Gastrocnemius medialis (tissue), 4 donors: ENCODE measurements at regions not wholly inside any gene's neighbourhood (a gene's known extent, or its start where the extent isn't known, plus 50 kb on each side); places are given as distances from the start of the nearest gene placed in this dataset.

Source experiments
- ATAC-seq, 2 donors: fragments of 150-250 bp; one replicate each; pipeline ENCODE4 v1.9.1; 2016
- DNase-seq, 2 donors: peaks; one replicate each; pipeline ENCODE4 v3.0.0-alpha.2; 2019
- H3K27ac ChIP-seq, 4 donors: fragments of 200-600 bp; sonication (generic); 1 replicate in 1 of 4; 2 replicates in 3 of 4; pipeline ENCODE4 v1.5.1; 2016 to 2018; ENCODE audit warnings: mild to moderate bottlenecking in 2 of 4, moderate library complexity in 1 of 4
- H3K27me3 ChIP-seq, 3 donors: fragments of 200-600 bp; sonication (generic) in 2 of 3; 1 replicate in 1 of 3; 2 replicates in 2 of 3; pipeline versions ENCODE4 v1.5.1 to v1.6.0; 2016 to 2019; ENCODE audit warnings: mild to moderate bottlenecking in 1 of 3, moderate library complexity in 1 of 3
- H3K36me3 ChIP-seq, 2 donors: fragments of 200-600 bp; sonication (generic) in 1 of 2; one replicate each; pipeline ENCODE4 v1.5.1; 2017 to 2018
- H3K4me1 ChIP-seq, 2 donors: fragments of 200-600 bp; sonication (generic) in 1 of 2; one replicate each; pipeline ENCODE4 v1.5.1; 2016 to 2017; ENCODE audit warnings: mild to moderate bottlenecking in 2 of 2
- H3K4me3 ChIP-seq, 4 donors: fragments of 200-600 bp; sonication (generic) in 3 of 4; 1 replicate in 1 of 4; 2 replicates in 3 of 4; pipeline ENCODE4 v1.5.1; 2016 to 2019; ENCODE audit warnings: mild to moderate bottlenecking in 2 of 4
- H3K9me3 ChIP-seq, 3 donors: fragments of 200-600 bp; sonication (generic) in 2 of 3; 1 replicate in 1 of 3; 2 replicates in 2 of 3; pipeline ENCODE4 v1.5.1; 2016 to 2019
- POLR2A ChIP-seq, 2 donors: fragments of 450-650 bp; IDR thresholded peaks; one replicate each; pipeline ENCODE4 v1.6.1; 2017; ENCODE audit warnings: antibody characterized with exemption in 2 of 2, mild to moderate bottlenecking in 2 of 2, moderate library complexity in 2 of 2
- in situ Hi-C, 4 donors: fragments of 200-750 bp; cut with MboI; loops; one replicate each; pipeline versions ENCODE4 v1.15.0 to v1.8.0; 2017; ENCODE audit warnings: low sequenced_read_pairs in 4 of 4
- intact Hi-C: fragments of 100-400 bp; cut with DNase I; formaldehyde crosslinking; loops from one replicate; pipeline ENCODE4 v1.15.1; 2023; ENCODE audit warnings: low total_unique reads
- TF ChIP-seq, protein P1 (sequence below), 5 experiments: fragments of 450-650 bp in 3 of 5; fragments of 200-600 bp in 2 of 5; sonication (generic) in 2 of 5; IDR thresholded peaks in 4 of 5; conservative IDR thresholded peaks in 1 of 5; 1 replicate in 4 of 5; 2 replicates in 1 of 5; pipeline ENCODE4 v1.5.1; 2016 to 2019; ENCODE audit warnings: antibody characterized with exemption in 5 of 5, mild to moderate bottlenecking in 3 of 5, moderate library complexity in 3 of 5

DNA sequence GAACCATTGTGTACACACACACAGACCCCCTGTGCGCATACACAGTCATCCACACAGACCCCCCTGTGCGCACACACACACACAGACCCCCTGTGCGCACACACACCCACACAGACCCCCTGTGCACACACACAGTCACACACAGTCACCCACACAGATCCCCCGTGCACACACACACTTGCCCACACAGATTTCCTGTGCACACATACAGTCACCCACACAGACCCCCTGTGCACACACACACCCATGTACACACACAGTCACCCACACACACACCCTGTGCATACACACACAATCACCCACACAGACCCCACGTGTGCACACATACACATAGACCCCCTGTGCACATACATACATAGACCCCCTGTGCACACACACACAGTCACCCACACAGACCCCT is 106.1 kb downstream of the HSPH1 start:
- Histone ChIP-seq H3K4me1 (no peaks in the 10 kb centered on the region), H3K9me3 (no peaks in the 10 kb centered on the region), H3K27ac (no peak overlapping the region), H3K4me3 (no peak overlapping the region), H3K27me3 (no peaks in the 10 kb centered on the region), H3K36me3 (no peaks in the 10 kb centered on the region)
- DNase-seq (no peak), ATAC-seq (no peak)
- TF ChIP-seq POLR2A (IDR thresholded peaks at IDR 0.05), result no peak
- TF ChIP-seq, protein P1, sequence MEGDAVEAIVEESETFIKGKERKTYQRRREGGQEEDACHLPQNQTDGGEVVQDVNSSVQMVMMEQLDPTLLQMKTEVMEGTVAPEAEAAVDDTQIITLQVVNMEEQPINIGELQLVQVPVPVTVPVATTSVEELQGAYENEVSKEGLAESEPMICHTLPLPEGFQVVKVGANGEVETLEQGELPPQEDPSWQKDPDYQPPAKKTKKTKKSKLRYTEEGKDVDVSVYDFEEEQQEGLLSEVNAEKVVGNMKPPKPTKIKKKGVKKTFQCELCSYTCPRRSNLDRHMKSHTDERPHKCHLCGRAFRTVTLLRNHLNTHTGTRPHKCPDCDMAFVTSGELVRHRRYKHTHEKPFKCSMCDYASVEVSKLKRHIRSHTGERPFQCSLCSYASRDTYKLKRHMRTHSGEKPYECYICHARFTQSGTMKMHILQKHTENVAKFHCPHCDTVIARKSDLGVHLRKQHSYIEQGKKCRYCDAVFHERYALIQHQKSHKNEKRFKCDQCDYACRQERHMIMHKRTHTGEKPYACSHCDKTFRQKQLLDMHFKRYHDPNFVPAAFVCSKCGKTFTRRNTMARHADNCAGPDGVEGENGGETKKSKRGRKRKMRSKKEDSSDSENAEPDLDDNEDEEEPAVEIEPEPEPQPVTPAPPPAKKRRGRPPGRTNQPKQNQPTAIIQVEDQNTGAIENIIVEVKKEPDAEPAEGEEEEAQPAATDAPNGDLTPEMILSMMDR (IDR thresholded peaks at IDR 0.05 in 4 of 5, conservative IDR thresholded peaks at IDR 0.05 in 1 of 5), result no peak
- in situ Hi-C loops, result no loop called here
- intact Hi-C loops, result no loop called here

DNA sequence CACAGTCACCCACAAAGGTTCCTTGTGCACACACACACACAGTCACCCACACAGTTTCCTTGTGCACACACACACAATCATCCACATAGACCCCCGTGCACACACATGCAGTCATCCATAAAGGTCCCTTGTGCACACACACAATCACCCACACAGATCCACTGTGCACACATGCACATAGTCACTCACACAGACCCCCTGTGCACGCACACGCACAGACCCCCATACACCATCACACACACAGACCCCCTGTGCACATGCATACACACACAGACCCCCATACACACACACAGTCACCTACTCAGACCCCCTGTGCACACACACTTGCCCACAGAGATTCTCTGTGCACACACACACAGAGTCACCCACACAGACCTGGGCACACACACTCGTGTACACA is 107.1 kb downstream of the HSPH1 start:
- Histone ChIP-seq H3K4me1 (no peaks in the 10 kb centered on the region), H3K4me3 (no peak overlapping the region), H3K27me3 (no peaks in the 10 kb centered on the region), H3K9me3 (no peaks in the 10 kb centered on the region), H3K27ac (no peak overlapping the region), H3K36me3 (no peaks in the 10 kb centered on the region)
- DNase-seq, result no peak
- no peak for ATAC-seq
- in situ Hi-C loops, result no loop called here
- intact Hi-C loops, result no loop called here
- no peak for TF ChIP-seq POLR2A (IDR thresholded peaks at IDR 0.05)
- TF ChIP-seq, protein P1 (IDR thresholded peaks at IDR 0.05 in 4 of 5, conservative IDR thresholded peaks at IDR 0.05 in 1 of 5), result no peak

DNA sequence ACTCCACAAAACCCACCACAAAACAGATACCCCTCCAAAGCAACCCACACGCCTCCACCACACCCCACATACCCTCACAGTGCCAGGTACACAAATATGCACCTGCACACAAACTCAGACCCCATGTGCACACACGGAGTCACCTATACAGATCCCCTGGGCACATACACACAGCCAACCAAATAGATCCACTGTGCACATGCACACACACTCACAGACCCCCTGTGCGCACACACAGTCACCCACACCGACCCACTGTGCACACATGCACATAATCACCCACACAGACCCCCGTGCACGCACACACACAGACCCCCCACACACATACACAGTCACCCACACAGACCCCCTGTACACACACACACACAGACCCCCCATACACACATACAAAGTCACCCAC is 107.8 kb downstream of the HSPH1 start:
- no peak for ATAC-seq
- Histone ChIP-seq H3K4me1 (no peaks in the 10 kb centered on the region), H3K4me3 (no peak overlapping the region), H3K27me3 (no peaks in the 10 kb centered on the region), H3K36me3 (no peaks in the 10 kb centered on the region), H3K27ac (no peak overlapping the region), H3K9me3 (no peaks in the 10 kb centered on the region)
- in situ Hi-C loops (no loop called here), intact Hi-C loops (no loop called here)
- no peak for DNase-seq
- TF ChIP-seq POLR2A (IDR thresholded peaks at IDR 0.05), result no peak
- TF ChIP-seq, protein P1 (IDR thresholded peaks at IDR 0.05 in 4 of 5, conservative IDR thresholded peaks at IDR 0.05 in 1 of 5), result no peak

DNA sequence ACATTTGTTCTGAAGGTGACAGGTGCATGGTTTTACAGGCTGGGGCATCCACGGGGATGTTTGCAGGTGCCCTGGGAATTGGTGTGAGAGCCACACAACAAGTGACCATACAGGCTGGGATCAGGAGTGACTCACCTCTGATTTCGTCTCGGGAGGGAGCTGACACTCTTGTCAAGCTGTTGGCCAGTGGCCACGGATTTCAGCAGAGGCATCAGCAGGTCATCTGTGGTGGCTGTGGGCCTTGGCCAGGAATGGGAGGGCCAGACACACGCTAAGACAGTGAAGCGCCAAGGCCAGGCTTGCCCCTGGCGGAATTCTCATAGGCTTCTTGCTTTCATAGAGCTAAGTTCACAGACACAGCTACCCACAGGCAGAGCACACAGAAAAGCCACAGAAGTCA is 108.6 kb downstream of the HSPH1 start:
- Histone ChIP-seq H3K36me3 (no peaks in the 10 kb centered on the region), H3K4me1 (no peaks in the 10 kb centered on the region), H3K27ac (no peak overlapping the region), H3K27me3 (no peaks in the 10 kb centered on the region), H3K4me3 (no peak overlapping the region), H3K9me3 (no peaks in the 10 kb centered on the region)
- no peak for TF ChIP-seq POLR2A (IDR thresholded peaks at IDR 0.05)
- ATAC-seq, result peak in 1 of 2 donors; percentile 51
- in situ Hi-C loops, result no loop called here
- DNase-seq, result peak in 1 of 2 donors; percentile 25
- intact Hi-C loops, result no loop called here

DNA sequence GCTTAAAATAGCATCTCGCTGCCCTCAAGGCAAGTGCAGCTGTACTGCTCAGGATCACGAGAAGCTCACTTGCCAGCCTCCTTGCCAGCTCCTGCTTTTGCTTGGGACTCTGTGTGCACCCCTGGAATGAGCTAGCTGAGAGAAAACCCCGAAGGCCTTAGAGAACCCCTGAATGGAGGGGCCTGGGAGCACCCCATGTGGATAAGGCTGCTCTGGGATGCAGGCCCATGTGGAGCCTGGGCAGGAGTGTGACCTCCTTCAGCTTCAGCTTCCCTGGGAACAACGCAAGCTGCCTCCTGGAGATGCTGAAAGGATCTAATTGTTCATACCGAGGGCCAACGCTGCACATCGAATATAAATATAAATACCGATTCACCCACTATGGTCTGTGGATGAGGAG is 109.2 kb downstream of the HSPH1 start:
- no peaks in the 10 kb centered on the region for H3K9me3 ChIP-seq
- H3K4me1 ChIP-seq, result no peaks in the 10 kb centered on the region
- intact Hi-C loops (no loop called here), in situ Hi-C loops (no loop called here)
- no peak overlapping the region for H3K27ac ChIP-seq
- no peaks in the 10 kb centered on the region for H3K27me3 ChIP-seq
- ATAC-seq (no peak), DNase-seq (no peak)
- H3K36me3 ChIP-seq, result no peaks in the 10 kb centered on the region
- H3K4me3 ChIP-seq, result no peak overlapping the region
- TF ChIP-seq, protein P1 (IDR thresholded peaks at IDR 0.05 in 4 of 5, conservative IDR thresholded peaks at IDR 0.05 in 1 of 5), result no peak
- no peak for TF ChIP-seq POLR2A (IDR thresholded peaks at IDR 0.05)
